Transverse colon (tissue), 4 donors: ENCODE measurements at regions not wholly inside any gene's neighbourhood (a gene's known extent, or its start where the extent isn't known, plus 50 kb on each side); places are given as distances from the start of the nearest gene placed in this dataset.

ENCODE experiments used
- CTCF ChIP-seq, 5 experiments: fragments of 200-600 bp in 3 of 5; fragments of 450-650 bp in 2 of 5; sonication (generic) in 3 of 5; IDR thresholded peaks; 1 replicate in 2 of 5; 2 replicates in 3 of 5; pipeline ENCODE4 v1.5.1; 2016 to 2017; ENCODE audit warnings: antibody characterized with exemption in 5 of 5, inconsistent platforms in 3 of 5, mild to moderate bottlenecking in 2 of 5, moderate library complexity in 1 of 5
- EP300 ChIP-seq: sonication (generic); formaldehyde crosslinking; IDR thresholded peaks from one replicate; pipeline ENCODE4 v1.6.1; 2017; ENCODE audit warnings: antibody characterized with exemption, low read depth
- POLR2A ChIP-seq: fragments of 450-650 bp; IDR thresholded peaks from one replicate; pipeline ENCODE4 v1.6.1; 2016; ENCODE audit warnings: antibody characterized with exemption, mild to moderate bottlenecking, moderate library complexity
- POLR2AphosphoS5 ChIP-seq, 3 donors: sonication (generic); formaldehyde crosslinking; IDR thresholded peaks; one replicate each; pipeline ENCODE4 v1.6.1; 2016; ENCODE audit warnings: antibody characterized with exemption in 3 of 3

GRCh38 chr14:65229748-65230728 lies 127.7 kb upstream of the MAX start:
- no peak for TF ChIP-seq EP300
- no peak for TF ChIP-seq POLR2A
- no peak for TF ChIP-seq CTCF (IDR thresholded peaks at IDR 0.05)
- no peak for TF ChIP-seq POLR2AphosphoS5 (IDR thresholded peaks at IDR 0.05)
